ENCODE measurements at regions not wholly inside any gene's neighbourhood (a gene's known extent, or its start where the extent isn't known, plus 50 kb on each side); places are given as distances from the start of the nearest gene placed in this dataset.

DNA sequence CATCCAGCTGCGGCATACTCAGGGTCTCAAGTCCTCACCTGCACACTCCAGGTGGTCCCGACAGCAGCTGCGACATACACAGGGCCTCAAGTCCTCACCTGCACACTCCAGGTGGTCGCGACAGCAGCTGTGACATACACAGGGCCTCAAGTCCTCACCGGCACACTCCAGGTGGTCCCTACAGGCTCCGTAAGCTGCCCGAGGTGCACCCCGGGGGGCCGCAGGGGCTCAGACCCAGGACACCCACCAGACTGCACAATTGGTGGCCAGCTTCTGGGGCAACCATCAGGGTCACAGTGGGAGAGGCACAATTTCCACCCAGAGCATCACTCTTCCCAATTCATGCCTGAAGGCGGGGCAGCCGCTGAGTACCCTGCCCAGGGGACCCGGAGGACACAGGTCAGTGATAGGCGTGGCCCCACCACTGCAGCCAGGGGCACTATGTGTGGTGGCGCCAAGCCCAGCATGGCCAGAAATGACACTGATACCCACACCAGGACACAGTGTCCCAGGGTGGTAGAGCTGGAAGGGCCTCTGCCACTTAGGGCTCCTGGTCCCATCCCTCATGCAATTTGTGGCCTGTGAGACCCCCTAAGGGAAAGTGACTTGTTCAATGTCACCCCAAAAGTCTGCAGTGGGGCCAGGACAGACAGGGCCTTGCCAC is 57.5 kb upstream of the ZNF469 start:
- no peaks in the 10 kb centered on the region for H3K4me1 Mint-ChIP-seq (ENCODE audit: low read depth)
- no peaks in the 10 kb centered on the region for H3K9me3 Mint-ChIP-seq
- no peaks in the 10 kb centered on the region for H3K27me3 Mint-ChIP-seq
- ChIA-PET CTCF (no interaction called here), POLR2A (interaction anchor here (0.6 kb wide), 1 partner anchor 14 kb away, joined by 3 read pairs; no protein-coding TSS in a partner anchor)
- intact Hi-C loops (cut with micrococcal nuclease) = no loop called here
- no peak overlapping the region for H3K4me3 Mint-ChIP-seq
- TF ChIP-seq, protein P1, sequence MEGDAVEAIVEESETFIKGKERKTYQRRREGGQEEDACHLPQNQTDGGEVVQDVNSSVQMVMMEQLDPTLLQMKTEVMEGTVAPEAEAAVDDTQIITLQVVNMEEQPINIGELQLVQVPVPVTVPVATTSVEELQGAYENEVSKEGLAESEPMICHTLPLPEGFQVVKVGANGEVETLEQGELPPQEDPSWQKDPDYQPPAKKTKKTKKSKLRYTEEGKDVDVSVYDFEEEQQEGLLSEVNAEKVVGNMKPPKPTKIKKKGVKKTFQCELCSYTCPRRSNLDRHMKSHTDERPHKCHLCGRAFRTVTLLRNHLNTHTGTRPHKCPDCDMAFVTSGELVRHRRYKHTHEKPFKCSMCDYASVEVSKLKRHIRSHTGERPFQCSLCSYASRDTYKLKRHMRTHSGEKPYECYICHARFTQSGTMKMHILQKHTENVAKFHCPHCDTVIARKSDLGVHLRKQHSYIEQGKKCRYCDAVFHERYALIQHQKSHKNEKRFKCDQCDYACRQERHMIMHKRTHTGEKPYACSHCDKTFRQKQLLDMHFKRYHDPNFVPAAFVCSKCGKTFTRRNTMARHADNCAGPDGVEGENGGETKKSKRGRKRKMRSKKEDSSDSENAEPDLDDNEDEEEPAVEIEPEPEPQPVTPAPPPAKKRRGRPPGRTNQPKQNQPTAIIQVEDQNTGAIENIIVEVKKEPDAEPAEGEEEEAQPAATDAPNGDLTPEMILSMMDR (IDR thresholded peaks at IDR 0.05) = no peak
- DNase-seq = no peak
- no peak overlapping the region for H3K27ac Mint-ChIP-seq
- no peak for ATAC-seq
- no peaks in the 10 kb centered on the region for H3K36me3 Mint-ChIP-seq (ENCODE audit: low read depth)

DNA sequence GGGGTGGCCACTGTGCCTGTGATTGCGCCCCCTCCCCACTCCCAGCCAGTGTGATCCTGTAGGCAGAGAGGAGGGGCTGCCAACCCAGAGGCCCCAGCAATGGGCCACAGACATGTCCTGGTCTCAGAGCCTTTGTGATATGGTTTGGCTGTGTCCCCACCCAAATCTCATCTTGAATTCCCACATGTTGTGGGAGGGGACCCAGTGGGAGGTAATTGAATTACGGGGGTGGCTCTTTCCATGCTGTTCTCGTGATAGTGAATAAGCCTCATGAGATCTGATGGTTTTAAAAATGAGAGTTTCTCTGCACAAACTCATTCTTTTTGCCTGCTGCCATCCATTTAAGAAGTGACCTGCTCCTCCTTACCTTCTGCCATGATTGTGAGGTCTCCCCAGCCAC is 56.8 kb upstream of the ZNF469 start:
- Mint-ChIP-seq H3K27ac (no peak overlapping the region), H3K4me1 (ENCODE audit: low read depth) (no peaks in the 10 kb centered on the region), H3K4me3 (no peak overlapping the region), H3K27me3 (no peaks in the 10 kb centered on the region), H3K9me3 (no peaks in the 10 kb centered on the region), H3K36me3 (ENCODE audit: low read depth) (no peaks in the 10 kb centered on the region)
- CTCF ChIA-PET = no interaction called here
- POLR2A ChIA-PET = no interaction called here
- TF ChIP-seq, protein P1 (IDR thresholded peaks at IDR 0.05) = no peak
- intact Hi-C loops (cut with micrococcal nuclease) = no loop called here
- no peak for DNase-seq
- ATAC-seq = no peak

DNA sequence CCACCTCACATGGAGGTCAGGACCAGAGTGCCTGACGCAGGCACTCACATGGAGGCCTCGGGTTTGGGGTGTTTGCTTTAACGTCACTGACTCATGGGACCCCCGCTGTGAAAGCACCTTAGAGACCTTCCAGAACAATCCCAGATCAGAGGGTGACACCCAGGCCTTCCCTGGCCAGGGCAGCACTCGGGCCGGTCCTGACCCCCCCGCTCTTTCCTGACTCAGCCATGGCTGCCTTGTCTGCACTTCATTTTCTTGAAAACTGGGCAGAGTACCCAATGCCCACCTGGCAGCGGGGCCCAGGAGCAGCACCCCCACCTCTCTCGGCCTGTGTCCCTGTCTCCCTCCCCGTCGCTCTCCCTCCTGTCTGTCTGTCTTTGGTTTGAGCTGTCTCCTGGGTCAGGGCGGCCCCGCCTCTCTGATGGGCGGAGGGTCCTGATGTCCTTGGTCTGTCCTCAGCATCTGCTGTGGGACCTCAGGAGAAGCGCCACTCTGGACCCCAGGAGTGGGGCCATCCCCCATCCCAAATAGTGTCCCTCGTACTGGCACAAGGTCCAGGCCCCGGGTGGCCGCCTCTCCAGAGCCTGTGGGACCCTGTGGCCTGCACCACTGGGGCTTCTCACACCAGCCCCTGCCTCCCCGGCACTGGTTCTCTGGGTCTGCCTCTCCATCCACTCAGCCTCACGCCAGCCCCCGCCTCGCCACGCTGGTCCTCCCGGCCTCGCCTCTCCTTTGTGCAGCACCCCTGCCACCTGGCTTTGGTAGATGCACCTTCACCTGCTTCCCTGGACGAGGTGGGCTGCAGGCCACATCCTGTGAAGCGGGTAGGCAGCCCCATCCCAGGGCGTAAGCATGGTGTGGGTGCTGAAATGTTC is 55.9 kb upstream of the ZNF469 start:
- Mint-ChIP-seq H3K27ac (no peak overlapping the region), H3K27me3 (no peaks in the 10 kb centered on the region), H3K4me1 (ENCODE audit: low read depth) (no peaks in the 10 kb centered on the region), H3K36me3 (ENCODE audit: low read depth) (no peaks in the 10 kb centered on the region), H3K4me3 (no peak overlapping the region), H3K9me3 (no peaks in the 10 kb centered on the region)
- TF ChIP-seq, protein P1 (IDR thresholded peaks at IDR 0.05) = no peak
- intact Hi-C loops (cut with micrococcal nuclease) = no loop called here
- ATAC-seq = no peak
- ChIA-PET CTCF (no interaction called here), POLR2A (no interaction called here)
- no peak for DNase-seq

DNA sequence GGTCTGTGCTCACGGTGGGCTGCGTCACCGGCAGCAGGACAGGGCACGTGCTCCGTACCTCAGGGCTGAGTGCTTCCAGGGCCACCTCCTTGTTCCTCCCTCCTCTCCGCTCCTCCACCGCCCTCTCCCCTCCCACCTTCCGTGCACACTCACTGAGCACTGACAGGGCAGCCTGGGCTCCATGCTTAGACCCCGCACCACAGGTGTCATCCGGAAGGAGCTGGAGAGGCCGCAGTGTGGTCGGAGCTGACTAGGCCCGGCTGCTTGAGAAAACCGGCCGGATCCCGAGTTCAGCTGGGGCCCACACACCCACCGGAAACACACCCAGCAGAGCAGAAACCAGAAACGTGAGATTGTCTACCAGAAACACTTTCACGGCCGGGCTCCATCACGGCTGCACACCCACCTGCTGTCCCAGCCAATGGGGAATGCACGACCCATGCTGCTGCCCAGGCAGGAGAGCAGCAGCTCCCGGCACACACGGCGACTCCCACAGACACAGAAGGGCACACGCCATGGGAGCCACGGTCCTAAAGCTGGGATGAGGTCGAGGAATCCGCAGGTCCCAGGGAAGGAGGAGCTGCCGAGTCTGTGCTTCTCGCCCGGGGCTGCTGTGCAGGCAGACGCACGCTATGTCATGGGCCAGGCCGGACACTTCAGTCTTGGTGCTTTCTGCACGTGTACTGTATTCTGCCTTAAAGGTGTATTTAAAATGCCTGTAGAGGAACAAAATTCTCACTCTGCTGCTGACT is 55.0 kb upstream of the ZNF469 start:
- TF ChIP-seq, protein P1 (IDR thresholded peaks at IDR 0.05) = no peak
- Mint-ChIP-seq H3K27ac (no peak overlapping the region), H3K36me3 (ENCODE audit: low read depth) (no peaks in the 10 kb centered on the region), H3K27me3 (no peaks in the 10 kb centered on the region), H3K9me3 (no peaks in the 10 kb centered on the region), H3K4me3 (no peak overlapping the region), H3K4me1 (ENCODE audit: low read depth) (no peaks in the 10 kb centered on the region)
- DNase-seq (no peak), ATAC-seq (no peak)
- POLR2A ChIA-PET = no interaction called here
- CTCF ChIA-PET = no interaction called here
- intact Hi-C loops (cut with micrococcal nuclease) = no loop called here

Measured in activated CD8-positive, alpha-beta T cell treated with anti-CD3 and anti-CD28 coated beads for 36 hours (primary cell).